ENCODE measurements at regions not wholly inside any gene's neighbourhood (a gene's known extent, or its start where the extent isn't known, plus 50 kb on each side); places are given as distances from the start of the nearest gene placed in this dataset.

GRCh38 chr9:30301271-30301963 is 2083.0 kb upstream of the ACO1 start:
- no peak for TF ChIP-seq CTCF (optimal IDR thresholded peaks at IDR 0.05 in 1 of 3, IDR thresholded peaks at IDR 0.05 in 1 of 3, conservative IDR thresholded peaks at IDR 0.05 in 1 of 3; ENCODE audit: extremely low read depth in 1 of 3, insufficient read depth in 2 of 3, low read length in 3 of 3)
- no peak for TF ChIP-seq EZH2 (IDR thresholded peaks at IDR 0.05; ENCODE audit: low read length)

Data from keratinocyte (primary cell).